ENCODE measurements at regions not wholly inside any gene's neighbourhood (a gene's known extent, or its start where the extent isn't known, plus 50 kb on each side); places are given as distances from the start of the nearest gene placed in this dataset.
"Not testable (repeated sequence)": the region's sequence is repeated elsewhere in the genome, so short reads cannot be mapped to it uniquely, and the experiment has no call there.

GRCh38 chr6:126718600-126719327 is 378.8 kb downstream of the CENPW start:
- no peaks in the 10 kb centered on the region for H3K9me3 Mint-ChIP-seq
- no peaks in the 10 kb centered on the region for H3K36me3 Mint-ChIP-seq
- ATAC-seq (no peak), DNase-seq (ENCODE audit: low spot score in 2 of 2) (no peak)
- no peak overlapping the region for H3K27ac Mint-ChIP-seq
- H3K4me1 Mint-ChIP-seq, result no peaks in the 10 kb centered on the region
- H3K4me3 Mint-ChIP-seq, result no peak overlapping the region

DNA sequence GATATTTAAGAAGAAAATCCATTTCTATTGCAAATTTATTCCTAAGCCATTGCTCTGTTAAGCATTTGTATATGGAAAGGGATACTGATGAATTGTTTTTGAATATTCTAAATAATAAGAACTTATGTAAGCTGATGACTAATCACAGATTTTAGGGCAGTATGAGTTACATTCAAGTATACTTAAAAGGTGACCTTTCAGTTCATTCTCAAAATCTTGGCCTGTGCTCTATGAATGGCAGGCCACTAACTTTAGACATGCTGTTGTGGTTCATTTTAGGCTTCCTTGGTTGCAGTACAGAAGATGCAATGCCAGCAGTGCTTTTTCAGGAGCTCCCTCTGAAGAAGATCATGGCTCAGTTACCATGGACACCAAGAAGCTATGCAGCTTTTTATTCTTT is 380.4 kb downstream of the CENPW start:
- H3K9me3 Mint-ChIP-seq, result no peaks in the 10 kb centered on the region
- no peak overlapping the region for H3K27ac Mint-ChIP-seq
- no peaks in the 10 kb centered on the region for H3K36me3 Mint-ChIP-seq
- DNase-seq (ENCODE audit: low spot score in 2 of 2) (no peak), ATAC-seq (no peak)
- H3K4me3 Mint-ChIP-seq, result no peak overlapping the region
- no peaks in the 10 kb centered on the region for H3K4me1 Mint-ChIP-seq

DNA sequence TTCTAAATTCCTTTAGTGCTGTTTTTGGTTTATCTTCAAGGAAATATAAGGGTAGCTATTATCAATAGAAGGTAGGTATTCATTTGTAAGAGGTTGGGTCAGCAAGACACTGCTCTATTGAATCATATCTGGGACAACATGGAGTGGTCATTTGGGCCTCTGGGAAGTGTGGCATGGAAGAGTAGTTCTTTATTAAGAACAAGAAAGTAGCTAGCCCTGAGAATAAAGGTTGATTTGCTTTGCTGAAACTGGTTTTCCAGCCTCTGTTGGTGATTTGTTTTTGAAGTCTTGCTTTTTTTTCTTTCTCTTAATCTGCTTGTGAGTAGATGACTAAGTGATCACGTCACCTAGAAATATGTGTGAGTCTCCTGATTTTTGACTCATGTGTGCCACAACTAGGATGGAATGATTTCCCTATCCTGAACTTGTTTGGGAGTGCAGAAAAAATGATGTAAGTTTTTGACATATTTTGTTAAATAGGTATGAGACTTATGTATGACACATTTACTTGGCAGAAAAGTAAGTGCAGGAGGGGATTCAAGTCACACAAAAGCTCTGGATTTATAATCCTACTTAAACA is 381.8 kb downstream of the CENPW start:
- ATAC-seq, result no peak
- no peak for DNase-seq (ENCODE audit: low spot score in 2 of 2)

GRCh38 chr6:126722411-126722810 is 382.5 kb downstream of the CENPW start:
- DNase-seq (ENCODE audit: low spot score in 2 of 2), result no peak
- H3K4me3 Mint-ChIP-seq, result no peak overlapping the region
- no peaks in the 10 kb centered on the region for H3K4me1 Mint-ChIP-seq
- no peak overlapping the region for H3K27ac Mint-ChIP-seq
- peaks cover 4% of the 10 kb centered on the region for H3K9me3 Mint-ChIP-seq
- no peaks in the 10 kb centered on the region for H3K36me3 Mint-ChIP-seq
- ATAC-seq, result no peak

More for the DNA sequence above, 381.8 kb downstream of the CENPW start:
- no peaks in the 10 kb centered on the region for H3K4me1 Mint-ChIP-seq
- no peak overlapping the region for H3K27ac Mint-ChIP-seq
- H3K4me3 Mint-ChIP-seq, result no peak overlapping the region
- H3K9me3 Mint-ChIP-seq, result peaks cover 2% of the 10 kb centered on the region
- H3K36me3 Mint-ChIP-seq, result no peaks in the 10 kb centered on the region

GRCh38 chr6:126723541-126724170 is 383.7 kb downstream of the CENPW start:
- H3K4me3 Mint-ChIP-seq, result no peak overlapping the region
- no peak for ATAC-seq
- H3K9me3 Mint-ChIP-seq, result peaks cover 7% of the 10 kb centered on the region
- no peak for DNase-seq (ENCODE audit: low spot score in 2 of 2)
- no peak overlapping the region for H3K27ac Mint-ChIP-seq
- H3K36me3 Mint-ChIP-seq, result no peaks in the 10 kb centered on the region
- no peaks in the 10 kb centered on the region for H3K4me1 Mint-ChIP-seq

DNA sequence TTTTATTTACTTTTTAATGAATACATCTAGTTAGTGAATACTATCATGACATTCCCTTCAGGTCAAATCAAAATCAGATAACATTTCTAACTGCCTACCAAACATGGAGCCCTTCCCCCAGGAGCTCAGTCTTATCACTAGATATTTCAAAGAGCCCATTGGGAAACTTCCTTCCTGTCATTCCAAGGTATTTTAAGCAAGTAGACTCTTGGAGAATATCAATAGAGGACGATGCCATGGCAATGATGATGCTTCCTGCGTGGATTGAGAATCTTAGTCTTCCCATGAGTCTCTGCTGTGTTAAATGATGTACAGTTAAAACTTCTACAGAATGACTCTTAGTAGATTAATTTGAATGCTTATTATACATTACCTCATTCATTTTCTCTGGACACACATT is 384.9 kb downstream of the CENPW start:
- DNase-seq (ENCODE audit: low spot score in 2 of 2) (no peak), ATAC-seq (no peak)
- no peaks in the 10 kb centered on the region for H3K4me1 Mint-ChIP-seq
- H3K27ac Mint-ChIP-seq, result no peak overlapping the region
- H3K9me3 Mint-ChIP-seq, result peaks cover 10% of the 10 kb centered on the region
- H3K4me3 Mint-ChIP-seq, result no peak overlapping the region
- H3K36me3 Mint-ChIP-seq, result no peaks in the 10 kb centered on the region

DNA sequence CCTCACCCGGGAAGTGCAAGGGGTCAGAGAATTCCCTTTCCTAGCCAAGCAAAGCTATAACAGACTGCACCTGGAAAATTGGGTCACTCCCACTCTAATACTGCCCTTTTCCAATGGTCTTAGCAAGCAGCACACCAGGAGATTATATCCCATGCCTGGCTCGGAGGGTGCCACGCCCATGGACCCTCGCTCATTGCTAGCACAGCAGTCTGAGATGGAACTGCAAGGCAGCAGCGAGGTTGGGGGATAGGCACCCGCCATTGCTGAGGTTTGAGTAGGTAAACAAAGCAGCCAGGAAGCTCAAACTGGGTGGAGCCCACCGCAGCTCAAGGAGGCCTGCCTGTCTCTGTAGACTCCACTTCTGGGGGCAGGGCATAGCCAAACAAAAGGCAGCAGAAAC is 386.5 kb downstream of the CENPW start:
- DNase-seq (ENCODE audit: low spot score in 2 of 2), result not testable (repeated sequence)
- H3K9me3 Mint-ChIP-seq, result peaks cover 10% of the 10 kb centered on the region

GRCh38 chr6:126738146-126738545 is 380.3 kb upstream of the RSPO3 start:
- H3K9me3 Mint-ChIP-seq, result peaks cover 4% of the 10 kb centered on the region
- H3K4me1 Mint-ChIP-seq, result no peaks in the 10 kb centered on the region
- H3K4me3 Mint-ChIP-seq, result no peak overlapping the region
- DNase-seq (ENCODE audit: low spot score in 2 of 2), result no peak
- ATAC-seq, result no peak
- no peaks in the 10 kb centered on the region for H3K36me3 Mint-ChIP-seq
- H3K27ac Mint-ChIP-seq, result no peak overlapping the region

More for the DNA sequence above, 386.5 kb downstream of the CENPW start:
- H3K4me1 Mint-ChIP-seq, ATAC-seq, H3K27ac Mint-ChIP-seq, H3K36me3 Mint-ChIP-seq, H3K4me3 Mint-ChIP-seq: not testable (repeated sequence)

- Mint-ChIP-seq H3K36me3 (no peaks in the 10 kb centered on the region), H3K27ac (no peak overlapping the region)
These were observed 379.8 kb upstream of the RSPO3 start for GRCh38 chr6:126738641-126739040.

GRCh38 chr6:126743076-126743475 is 375.4 kb upstream of the RSPO3 start:
- no peak overlapping the region for H3K27ac Mint-ChIP-seq
- DNase-seq (ENCODE audit: low spot score in 2 of 2), result no peak
- no peaks in the 10 kb centered on the region for H3K36me3 Mint-ChIP-seq
- no peak for ATAC-seq
- H3K9me3 Mint-ChIP-seq, result peaks cover 6% of the 10 kb centered on the region
- no peaks in the 10 kb centered on the region for H3K4me1 Mint-ChIP-seq
- H3K4me3 Mint-ChIP-seq, result no peak overlapping the region

More at GRCh38 chr6:126738641-126739040, 379.8 kb upstream of the RSPO3 start:
- DNase-seq (ENCODE audit: low spot score in 2 of 2) (no peak), ATAC-seq (no peak)
- Mint-ChIP-seq H3K4me3 (no peak overlapping the region), H3K9me3 (peaks cover 4% of the 10 kb centered on the region), H3K4me1 (no peaks in the 10 kb centered on the region)

GRCh38 chr6:126747728-126748540 is 370.5 kb upstream of the RSPO3 start:
- Mint-ChIP-seq H3K27ac (no peak overlapping the region), H3K4me1 (no peaks in the 10 kb centered on the region), H3K4me3 (no peak overlapping the region), H3K36me3 (no peaks in the 10 kb centered on the region), H3K9me3 (peaks cover 13% of the 10 kb centered on the region)
- DNase-seq (ENCODE audit: low spot score in 2 of 2), result no peak
- ATAC-seq, result no peak

DNA sequence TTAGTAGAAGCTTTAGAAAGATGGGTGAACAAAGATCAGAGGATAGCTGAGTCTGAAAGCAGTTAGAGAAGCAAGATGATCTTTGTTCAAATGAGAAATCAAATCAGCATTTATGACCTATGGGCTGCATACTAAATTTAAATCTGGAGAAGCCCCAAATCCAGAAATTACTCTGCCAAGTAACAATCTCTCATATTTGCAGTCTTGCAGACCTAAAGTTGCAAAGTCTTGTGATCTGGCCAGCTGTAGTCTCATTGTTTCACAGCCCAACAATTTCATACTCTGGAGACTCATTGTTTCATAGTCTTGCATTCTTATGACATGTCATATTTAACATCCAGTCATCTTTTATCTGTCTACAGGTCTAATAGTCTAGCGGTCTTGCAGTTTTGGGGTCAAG is 364.9 kb upstream of the RSPO3 start:
- no peaks in the 10 kb centered on the region for H3K36me3 Mint-ChIP-seq
- H3K4me3 Mint-ChIP-seq, result no peak overlapping the region
- H3K27ac Mint-ChIP-seq, result no peak overlapping the region

DNA sequence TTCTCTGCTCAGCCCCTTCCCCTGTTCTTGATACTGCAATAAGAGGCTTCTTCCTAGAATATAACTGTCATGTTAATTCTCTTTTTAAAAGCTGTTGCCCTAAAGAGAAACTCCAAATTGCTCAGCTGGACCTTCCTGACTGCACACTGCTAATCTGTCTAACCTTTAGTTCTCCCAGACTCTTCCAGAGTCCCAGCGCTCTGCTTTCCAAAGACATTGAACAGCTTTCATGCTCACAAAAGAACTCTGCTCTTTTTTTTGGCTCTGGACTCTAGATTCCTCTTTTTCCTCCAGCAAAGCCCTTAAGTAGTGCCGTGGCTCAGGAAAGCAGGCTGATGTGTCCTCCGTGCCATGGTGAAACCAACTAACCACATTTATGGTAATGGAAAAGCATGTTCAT is 356.6 kb upstream of the RSPO3 start:
- no peak for DNase-seq (ENCODE audit: low spot score in 2 of 2)
- H3K36me3 Mint-ChIP-seq, result no peaks in the 10 kb centered on the region
- H3K4me3 Mint-ChIP-seq, result no peak overlapping the region
- no peak for ATAC-seq
- H3K9me3 Mint-ChIP-seq, result peaks cover 7% of the 10 kb centered on the region
- no peaks in the 10 kb centered on the region for H3K4me1 Mint-ChIP-seq
- no peak overlapping the region for H3K27ac Mint-ChIP-seq

More for the DNA sequence above, 364.9 kb upstream of the RSPO3 start:
- no peak for DNase-seq (ENCODE audit: low spot score in 2 of 2)
- Mint-ChIP-seq H3K9me3 (peaks cover 13% of the 10 kb centered on the region), H3K4me1 (no peaks in the 10 kb centered on the region)
- ATAC-seq, result no peak

GRCh38 chr6:126764104-126764503 is 354.4 kb upstream of the RSPO3 start:
- Mint-ChIP-seq H3K9me3 (peaks cover 7% of the 10 kb centered on the region), H3K4me1 (no peaks in the 10 kb centered on the region), H3K36me3 (no peaks in the 10 kb centered on the region), H3K27ac (no peak overlapping the region), H3K4me3 (no peak overlapping the region)
- DNase-seq (ENCODE audit: low spot score in 2 of 2) (no peak), ATAC-seq (no peak)

DNA sequence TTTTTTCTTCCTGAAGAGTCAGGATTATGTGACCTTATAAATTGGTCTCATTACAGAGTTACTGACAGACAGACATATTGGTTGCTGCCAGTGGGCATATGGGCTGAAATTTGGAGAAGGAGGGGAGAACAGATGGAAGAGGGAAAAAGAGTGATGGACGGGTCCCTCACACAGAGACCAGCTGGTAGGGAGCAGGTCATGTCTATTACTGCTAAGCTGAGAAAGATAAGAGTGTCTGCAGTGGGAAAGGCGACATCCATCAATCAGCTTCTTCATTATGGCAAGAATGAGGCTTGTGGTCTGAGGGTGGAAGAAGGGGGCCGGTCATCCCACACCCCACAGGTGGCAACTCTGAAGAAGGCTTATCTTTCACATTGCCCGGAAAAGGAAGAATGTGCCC is 353.8 kb upstream of the RSPO3 start:
- Mint-ChIP-seq H3K4me1 (no peaks in the 10 kb centered on the region), H3K9me3 (peaks cover 7% of the 10 kb centered on the region), H3K4me3 (no peak overlapping the region), H3K27ac (no peak overlapping the region), H3K36me3 (no peaks in the 10 kb centered on the region)
- no peak for ATAC-seq
- no peak for DNase-seq (ENCODE audit: low spot score in 2 of 2)
